A673 (cell line): ENCODE measurements at regions not wholly inside any gene's neighbourhood (a gene's known extent, or its start where the extent isn't known, plus 50 kb on each side); places are given as distances from the start of the nearest gene placed in this dataset.

Experiments used
- BruUV-seq: library from RNA; stranded (reverse); fragments of 400-500 nt; replicated peaks from 2 replicates; lab custom pipeline; 2021; lab: Mats Ljungman, UMichigan
- CTCF ChIA-PET: fragments of 300-600 bp; sonication (Branson Sonifier 250); formaldehyde crosslinking; loops from one replicate; lab custom pipeline; 2022; ENCODE audit warnings: antibody characterized with exemption; lab: Charles Lee
- POLR2A ChIA-PET: fragments of 300-600 bp; sonication (Branson Sonifier 250); formaldehyde crosslinking; loops from one replicate; lab custom pipeline; 2022; ENCODE audit warnings: antibody characterized with exemption; ENCODE audit not compliant: low non-redundant PET; lab: Charles Lee
- DNase-seq: peaks from one replicate; pipeline ENCODE4 v3.0.0-alpha.2; 2015; ENCODE audit warnings: low spot score
- H3K27ac ChIP-seq: fragments of 200-600 bp; sonication (generic); 2 replicates; pipeline ENCODE4 v1.5.1; 2016; ENCODE audit warnings: mixed run types, low read depth, mild to moderate bottlenecking, mixed read lengths, antibody characterized with exemption, low read length; ENCODE audit not compliant: poor library complexity, severe bottlenecking
- H3K27me3 ChIP-seq: fragments of 200-600 bp; sonication (generic); replicated peaks from 2 replicates; pipeline ENCODE4 v1.6.1; 2017; ENCODE audit warnings: mixed run types, low read depth, mild to moderate bottlenecking, mixed read lengths, antibody characterized with exemption, low read length; ENCODE audit not compliant: insufficient read depth, poor library complexity
- H3K36me3 ChIP-seq: fragments of 200-600 bp; sonication (generic); 2 replicates; pipeline ENCODE4 v1.6.1; 2016; ENCODE audit warnings: mixed run types, mild to moderate bottlenecking, mixed read lengths, antibody characterized with exemption, low read length; ENCODE audit not compliant: insufficient read depth, poor library complexity, severe bottlenecking
- H3K4me1 ChIP-seq: fragments of 200-600 bp; sonication (generic); 2 replicates; pipeline ENCODE4 v1.6.1; 2017; ENCODE audit warnings: mixed run types, mild to moderate bottlenecking, mixed read lengths, antibody characterized with exemption, low read length; ENCODE audit not compliant: insufficient read depth, poor library complexity, severe bottlenecking
- H3K4me3 ChIP-seq: fragments of 200-600 bp; sonication (generic); 2 replicates; pipeline ENCODE4 v1.5.1; 2016; ENCODE audit warnings: low read depth, mixed run types, mild to moderate bottlenecking, mixed read lengths, low read length; ENCODE audit not compliant: poor library complexity, severe bottlenecking
- H3K9me3 ChIP-seq: fragments of 200-600 bp; sonication (generic); 2 replicates; pipeline ENCODE4 v1.6.1; 2016; ENCODE audit warnings: mixed run types, low read depth, mild to moderate bottlenecking, mixed read lengths, antibody characterized with exemption, low read length; ENCODE audit not compliant: poor library complexity, severe bottlenecking
- CTCF ChIP-seq: fragments of 300-800, 200-600 bp; sonication (generic); conservative IDR thresholded peaks from 2 replicates; pipeline ENCODE4 v1.5.1; 2017; ENCODE audit warnings: low read depth, mild to moderate bottlenecking, antibody characterized with exemption, low read length, moderate library complexity, mixed read lengths
- EZH2 ChIP-seq: fragments of 200-600 bp; sonication (generic); IDR thresholded peaks from 2 replicates; pipeline ENCODE4 v1.6.1; 2017; ENCODE audit warnings: borderline replicate concordance, low read depth, mild to moderate bottlenecking, mixed read lengths, antibody characterized with exemption, low read length; ENCODE audit not compliant: poor library complexity, severe bottlenecking
- intact Hi-C: fragments of 100-400 bp; cut with micrococcal nuclease; formaldehyde crosslinking; loops from one replicate; pipeline ENCODE4 v1.10.0; 2022; ENCODE audit not compliant: unreplicated experiment

- peaks cover 7% of the 10 kb centered on the region for H3K4me1 ChIP-seq
- ChIA-PET POLR2A (interaction anchor here (0.9 kb wide), 1 partner anchor 1344 kb away, joined by 4 read pairs; no protein-coding TSS in a partner anchor), CTCF (no interaction called here)
- TF ChIP-seq CTCF: no peak
- no peak for TF ChIP-seq EZH2
- no peaks in the 10 kb centered on the region for H3K27me3 ChIP-seq
- no peak overlapping the region for H3K27ac ChIP-seq
- peak; percentile 73 for DNase-seq
- H3K4me3 ChIP-seq: no peak overlapping the region
- no TSS peak for BruUV-seq
- no peaks in the 10 kb centered on the region for H3K9me3 ChIP-seq
- H3K36me3 ChIP-seq: no peaks in the 10 kb centered on the region
- intact Hi-C loops: no loop called here
Measured at GRCh38 chr2:236871500-236872001, 214.1 kb upstream of the COPS8 start.

DNA sequence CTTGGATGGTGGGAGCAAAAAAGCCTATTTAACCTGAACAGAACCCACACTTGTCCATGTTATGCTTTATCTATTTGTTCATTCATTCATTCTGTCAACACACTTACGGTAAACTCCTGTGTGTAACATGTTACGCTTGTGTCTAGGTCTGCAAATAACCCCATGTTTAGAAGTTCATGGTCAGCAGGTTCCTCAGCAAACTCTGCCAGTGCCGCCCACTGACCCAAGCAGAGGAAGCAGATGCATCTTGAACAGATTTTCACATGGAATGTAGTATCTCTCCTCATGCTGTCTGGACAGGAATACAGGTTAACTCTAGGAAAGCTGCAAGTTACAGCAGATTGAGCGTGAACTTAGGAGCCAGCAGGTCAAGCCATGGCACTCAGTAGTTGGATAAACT, 213.7 kb upstream of the COPS8 start:
- H3K27ac ChIP-seq: no peak overlapping the region
- H3K9me3 ChIP-seq: no peaks in the 10 kb centered on the region
- ChIA-PET CTCF (no interaction called here), POLR2A (interaction anchor here (0.9 kb wide), 1 partner anchor 1343 kb away, joined by 4 read pairs; no protein-coding TSS in a partner anchor)
- H3K4me3 ChIP-seq: no peak overlapping the region
- H3K27me3 ChIP-seq: no peaks in the 10 kb centered on the region
- BruUV-seq: no TSS peak
- TF ChIP-seq CTCF: no peak
- no peak for TF ChIP-seq EZH2
- no peaks in the 10 kb centered on the region for H3K36me3 ChIP-seq
- intact Hi-C loops: no loop called here
- H3K4me1 ChIP-seq: peaks cover 7% of the 10 kb centered on the region
- DNase-seq: no peak

- ChIA-PET CTCF (no interaction called here), POLR2A (no interaction called here)
- no peak for TF ChIP-seq CTCF
- TF ChIP-seq EZH2: no peak
- intact Hi-C loops: no loop called here
- H3K4me1 ChIP-seq: peaks cover 7% of the 10 kb centered on the region
- no peaks in the 10 kb centered on the region for H3K9me3 ChIP-seq
- no peak for DNase-seq
- H3K27me3 ChIP-seq: no peaks in the 10 kb centered on the region
- no TSS peak for BruUV-seq
- H3K36me3 ChIP-seq: no peaks in the 10 kb centered on the region
- H3K4me3 ChIP-seq: no peak overlapping the region
- no peak overlapping the region for H3K27ac ChIP-seq
Measured at GRCh38 chr2:236872981-236873380, 212.7 kb upstream of the COPS8 start.
